HEK293 (cell line): ENCODE measurements at regions not wholly inside any gene's neighbourhood (a gene's known extent, or its start where the extent isn't known, plus 50 kb on each side); places are given as distances from the start of the nearest gene placed in this dataset.

Experiments used
- CTCF ChIA-PET: fragments of 350-600 bp; formaldehyde crosslinking; extraction: SDS; loops from one replicate; lab custom pipeline; 2021; ENCODE audit warnings: antibody characterized with exemption; lab: Yijun Ruan, JAX
- POLR2A ChIA-PET: fragments of 300-600 bp; formaldehyde crosslinking; extraction: SDS; loops from one replicate; lab custom pipeline; 2020; ENCODE audit warnings: antibody characterized with exemption, inconsistent platforms; lab: Yijun Ruan, JAX
- H3K27ac ChIP-seq: fragments of 200-500 bp; sonication (Bioruptor generic); 2 replicates; pipeline ENCODE4 v1.5.1; 2014; ENCODE audit warnings: low read depth, low read length, control low read depth, inconsistent platforms; ENCODE audit errors: extremely low read depth
- H3K36me3 ChIP-seq, 2 experiments: fragments of 200-500 bp in 1 of 2; sonication (Bioruptor generic) in 1 of 2; 1 replicate in 1 of 2; 2 replicates in 1 of 2; pipeline ENCODE4 v1.5.1; 2014 to 2017; ENCODE audit warnings: inconsistent platforms in 2 of 2, low read length in 2 of 2; ENCODE audit not compliant: control insufficient read depth in 2 of 2, insufficient read depth in 1 of 2
- H3K4me1 ChIP-seq: fragments of 200-500 bp; sonication (Bioruptor generic); 2 replicates; pipeline ENCODE4 v1.5.1; 2014; ENCODE audit warnings: mild to moderate bottlenecking, low read length, inconsistent platforms; ENCODE audit not compliant: control insufficient read depth, insufficient read depth
- H3K4me3 ChIP-seq: 2 replicates; pipeline ENCODE4 v1.5.1; 2011; ENCODE audit warnings: low read depth, mild to moderate bottlenecking, control low read depth, low read length, moderate library complexity
- H3K9me3 ChIP-seq: fragments of 200-500 bp; sonication (Bioruptor generic); 2 replicates; pipeline ENCODE4 v1.5.1; 2014; ENCODE audit warnings: low read depth, low read length, inconsistent platforms; ENCODE audit not compliant: control insufficient read depth, insufficient read depth
- ATF2 ChIP-seq: fragments of 450-650 bp; formaldehyde crosslinking; IDR thresholded peaks from 2 replicates; pipeline ENCODE4 v1.5.1; 2016; ENCODE audit warnings: missing biosample characterization, missing genetic modification characterization, low read depth
- EGR2 ChIP-seq: fragments of 450-650 bp; formaldehyde crosslinking; IDR thresholded peaks from 2 replicates; pipeline ENCODE4 v1.5.1; 2016; ENCODE audit warnings: low read depth, missing biosample characterization, missing genetic modification characterization
- FEZF1 ChIP-seq: fragments of 450-650 bp; formaldehyde crosslinking; IDR thresholded peaks from 2 replicates; pipeline ENCODE4 v1.5.1; 2016; ENCODE audit warnings: missing biosample characterization, missing genetic modification characterization
- HOXA7 ChIP-seq: sonication (generic); formaldehyde crosslinking; IDR thresholded peaks from 2 replicates; pipeline ENCODE4 v1.8.1; 2022; ENCODE audit warnings: missing genetic modification reagents, borderline replicate concordance
- KLF9 ChIP-seq: fragments of 450-650 bp; formaldehyde crosslinking; IDR thresholded peaks from 2 replicates; pipeline ENCODE4 v1.5.1; 2016; ENCODE audit warnings: missing biosample characterization, missing genetic modification characterization, low read depth
- REPIN1 ChIP-seq: fragments of 450-650 bp; formaldehyde crosslinking; IDR thresholded peaks from 2 replicates; pipeline ENCODE4 v1.5.1; 2017; ENCODE audit warnings: missing biosample characterization, missing genetic modification characterization, low read depth
- SP7 ChIP-seq: fragments of 450-650 bp; formaldehyde crosslinking; IDR thresholded peaks from 2 replicates; pipeline ENCODE4 v1.5.1; 2016; ENCODE audit warnings: missing biosample characterization, missing genetic modification characterization
- ZBTB7A ChIP-seq: fragments of 450-650 bp; formaldehyde crosslinking; IDR thresholded peaks from 2 replicates; pipeline ENCODE4 v1.5.1; 2016; ENCODE audit warnings: low read depth, missing biosample characterization, missing genetic modification characterization
- ZNF202 ChIP-seq: fragments of 450-650 bp; formaldehyde crosslinking; IDR thresholded peaks from 2 replicates; pipeline ENCODE4 v1.5.1; 2016; ENCODE audit warnings: missing biosample characterization, missing genetic modification characterization, borderline replicate concordance
- ZNF221 ChIP-seq: fragments of 450-650 bp; formaldehyde crosslinking; IDR thresholded peaks from 2 replicates; pipeline ENCODE4 v1.5.1; 2017; ENCODE audit warnings: missing biosample characterization, missing genetic modification characterization, borderline replicate concordance
- ZNF223 ChIP-seq: fragments of 450-650 bp; formaldehyde crosslinking; IDR thresholded peaks from 2 replicates; pipeline ENCODE4 v1.5.1; 2016; ENCODE audit warnings: missing biosample characterization, missing genetic modification characterization
- ZNF366 ChIP-seq: fragments of 450-650 bp; formaldehyde crosslinking; conservative IDR thresholded peaks from 2 replicates; pipeline ENCODE4 v1.5.1; 2016; ENCODE audit warnings: missing biosample characterization, missing genetic modification characterization
- ZNF501 ChIP-seq: fragments of 450-650 bp; formaldehyde crosslinking; IDR thresholded peaks from 2 replicates; pipeline ENCODE4 v1.5.1; 2016; ENCODE audit warnings: missing biosample characterization, missing genetic modification characterization
- ZNF514 ChIP-seq: fragments of 450-650 bp; formaldehyde crosslinking; IDR thresholded peaks from 2 replicates; pipeline ENCODE4 v1.5.1; 2016; ENCODE audit warnings: missing biosample characterization, missing genetic modification characterization
- ZNF529 ChIP-seq: fragments of 450-650 bp; formaldehyde crosslinking; IDR thresholded peaks from 2 replicates; pipeline ENCODE4 v1.5.1; 2017; ENCODE audit warnings: missing genetic modification characterization, missing biosample characterization; ENCODE audit not compliant: insufficient replicate concordance
- ZNF624 ChIP-seq: fragments of 450-650 bp; formaldehyde crosslinking; IDR thresholded peaks from 2 replicates; pipeline ENCODE4 v1.5.1; 2017; ENCODE audit warnings: missing biosample characterization, missing genetic modification characterization
- ZNF777 ChIP-seq: fragments of 450-650 bp; formaldehyde crosslinking; IDR thresholded peaks from 2 replicates; pipeline ENCODE4 v1.5.1; 2017; ENCODE audit warnings: missing biosample characterization, missing genetic modification characterization, borderline replicate concordance
- ZNF785 ChIP-seq: fragments of 450-650 bp; formaldehyde crosslinking; IDR thresholded peaks from 2 replicates; pipeline ENCODE4 v1.5.1; 2016; ENCODE audit warnings: missing biosample characterization, missing genetic modification characterization
- ZSCAN23 ChIP-seq: fragments of 450-650 bp; formaldehyde crosslinking; IDR thresholded peaks from 2 replicates; pipeline ENCODE4 v1.5.1; 2016; ENCODE audit warnings: missing biosample characterization, missing genetic modification characterization
- TF ChIP-seq, protein P1 (sequence below): IDR thresholded peaks from 2 replicates; pipeline ENCODE4 v1.6.1; 2011; ENCODE audit warnings: mild to moderate bottlenecking, low read depth, low read length, borderline replicate concordance
- TF ChIP-seq, protein P2 (sequence below): fragments of 450-650 bp; formaldehyde crosslinking; IDR thresholded peaks from 2 replicates; pipeline ENCODE4 v1.5.1; 2016; ENCODE audit warnings: missing biosample characterization, missing genetic modification characterization
- TF ChIP-seq, protein P3 (sequence below): fragments of 450-650 bp; formaldehyde crosslinking; IDR thresholded peaks from 2 replicates; pipeline ENCODE4 v1.5.1; 2016; ENCODE audit warnings: missing biosample characterization, missing genetic modification characterization, borderline replicate concordance

DNA sequence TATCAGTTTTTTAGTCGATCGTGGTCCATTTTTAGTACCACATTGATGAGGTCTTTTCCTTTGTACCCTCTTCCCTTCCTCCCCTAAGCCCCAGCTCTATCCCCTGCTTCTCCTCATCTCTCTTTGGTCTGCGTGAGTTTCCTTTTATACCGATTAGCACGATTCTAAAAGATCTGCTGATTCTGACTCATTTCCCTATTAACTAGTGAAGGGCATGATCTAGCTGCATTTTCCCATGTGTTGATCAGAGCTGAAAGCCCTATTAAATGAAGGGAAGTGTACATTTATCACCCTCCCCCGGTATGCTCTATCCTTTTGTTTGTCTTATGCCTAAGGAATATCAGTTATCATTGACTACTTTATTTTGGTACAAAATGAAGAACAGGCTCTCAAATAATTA, 181.7 kb upstream of the NPY2R start (continued):
- TF ChIP-seq, protein P1, sequence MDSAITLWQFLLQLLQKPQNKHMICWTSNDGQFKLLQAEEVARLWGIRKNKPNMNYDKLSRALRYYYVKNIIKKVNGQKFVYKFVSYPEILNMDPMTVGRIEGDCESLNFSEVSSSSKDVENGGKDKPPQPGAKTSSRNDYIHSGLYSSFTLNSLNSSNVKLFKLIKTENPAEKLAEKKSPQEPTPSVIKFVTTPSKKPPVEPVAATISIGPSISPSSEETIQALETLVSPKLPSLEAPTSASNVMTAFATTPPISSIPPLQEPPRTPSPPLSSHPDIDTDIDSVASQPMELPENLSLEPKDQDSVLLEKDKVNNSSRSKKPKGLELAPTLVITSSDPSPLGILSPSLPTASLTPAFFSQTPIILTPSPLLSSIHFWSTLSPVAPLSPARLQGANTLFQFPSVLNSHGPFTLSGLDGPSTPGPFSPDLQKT = no peak
- no peak for TF ChIP-seq ZNF624
- no peak for TF ChIP-seq ZNF202 (tag by site-specific recombination)
- no peak for TF ChIP-seq ZNF221 (tag by site-specific recombination)
- TF ChIP-seq SP7 (tag by site-specific recombination) = no peak
- TF ChIP-seq ZNF777 (tag by site-specific recombination) = no peak
- TF ChIP-seq ZNF366 (tag by site-specific recombination) = no peak
- TF ChIP-seq EGR2 = no peak
- TF ChIP-seq ATF2 (tag by site-specific recombination) = no peak

GRCh38 chr4:155032521-155033229, 175.8 kb upstream of the NPY2R start:
- CTCF ChIA-PET = no interaction called here
- TF ChIP-seq ZNF501 (tag by site-specific recombination) = no peak
- TF ChIP-seq, protein P2, sequence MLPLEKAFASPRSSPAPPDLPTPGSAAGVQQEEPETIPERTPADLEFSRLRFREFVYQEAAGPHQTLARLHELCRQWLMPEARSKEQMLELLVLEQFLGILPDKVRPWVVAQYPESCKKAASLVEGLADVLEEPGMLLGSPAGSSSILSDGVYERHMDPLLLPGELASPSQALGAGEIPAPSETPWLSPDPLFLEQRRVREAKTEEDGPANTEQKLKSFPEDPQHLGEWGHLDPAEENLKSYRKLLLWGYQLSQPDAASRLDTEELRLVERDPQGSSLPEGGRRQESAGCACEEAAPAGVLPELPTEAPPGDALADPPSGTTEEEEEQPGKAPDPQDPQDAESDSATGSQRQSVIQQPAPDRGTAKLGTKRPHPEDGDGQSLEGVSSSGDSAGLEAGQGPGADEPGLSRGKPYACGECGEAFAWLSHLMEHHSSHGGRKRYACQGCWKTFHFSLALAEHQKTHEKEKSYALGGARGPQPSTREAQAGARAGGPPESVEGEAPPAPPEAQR (tag by site-specific recombination) = no peak
- no peak for TF ChIP-seq ZNF223
- TF ChIP-seq, all 188 proteins: peak for 0
- POLR2A ChIA-PET = no interaction called here
- H3K4me1 ChIP-seq = no peaks in the 10 kb centered on the region
- no peak overlapping the region for H3K4me3 ChIP-seq
- H3K27ac ChIP-seq = no peak overlapping the region
- no peaks in the 10 kb centered on the region for H3K36me3 ChIP-seq
- H3K9me3 ChIP-seq = no peaks in the 10 kb centered on the region

- Histone ChIP-seq H3K4me3 (no peak overlapping the region), H3K27ac (no peak overlapping the region), H3K4me1 (no peaks in the 10 kb centered on the region), H3K36me3 (no peaks in the 10 kb centered on the region), H3K9me3 (no peaks in the 10 kb centered on the region)
- CTCF ChIA-PET = no interaction called here
- POLR2A ChIA-PET = no interaction called here
- TF ChIP-seq HOXA7 (CRISPR knock-in tag) (no peak), FEZF1 (tag by site-specific recombination) (no peak), ZSCAN23 (tag by site-specific recombination) (no peak), ZNF785 (tag by site-specific recombination) (no peak), REPIN1 (tag by site-specific recombination) (no peak), ATF2 (tag by site-specific recombination) (no peak), ZNF514 (tag by site-specific recombination) (no peak), ZBTB7A (tag by site-specific recombination) (no peak), KLF9 (tag by site-specific recombination) (no peak), ZNF529 (no peak)
- TF ChIP-seq, protein P3, sequence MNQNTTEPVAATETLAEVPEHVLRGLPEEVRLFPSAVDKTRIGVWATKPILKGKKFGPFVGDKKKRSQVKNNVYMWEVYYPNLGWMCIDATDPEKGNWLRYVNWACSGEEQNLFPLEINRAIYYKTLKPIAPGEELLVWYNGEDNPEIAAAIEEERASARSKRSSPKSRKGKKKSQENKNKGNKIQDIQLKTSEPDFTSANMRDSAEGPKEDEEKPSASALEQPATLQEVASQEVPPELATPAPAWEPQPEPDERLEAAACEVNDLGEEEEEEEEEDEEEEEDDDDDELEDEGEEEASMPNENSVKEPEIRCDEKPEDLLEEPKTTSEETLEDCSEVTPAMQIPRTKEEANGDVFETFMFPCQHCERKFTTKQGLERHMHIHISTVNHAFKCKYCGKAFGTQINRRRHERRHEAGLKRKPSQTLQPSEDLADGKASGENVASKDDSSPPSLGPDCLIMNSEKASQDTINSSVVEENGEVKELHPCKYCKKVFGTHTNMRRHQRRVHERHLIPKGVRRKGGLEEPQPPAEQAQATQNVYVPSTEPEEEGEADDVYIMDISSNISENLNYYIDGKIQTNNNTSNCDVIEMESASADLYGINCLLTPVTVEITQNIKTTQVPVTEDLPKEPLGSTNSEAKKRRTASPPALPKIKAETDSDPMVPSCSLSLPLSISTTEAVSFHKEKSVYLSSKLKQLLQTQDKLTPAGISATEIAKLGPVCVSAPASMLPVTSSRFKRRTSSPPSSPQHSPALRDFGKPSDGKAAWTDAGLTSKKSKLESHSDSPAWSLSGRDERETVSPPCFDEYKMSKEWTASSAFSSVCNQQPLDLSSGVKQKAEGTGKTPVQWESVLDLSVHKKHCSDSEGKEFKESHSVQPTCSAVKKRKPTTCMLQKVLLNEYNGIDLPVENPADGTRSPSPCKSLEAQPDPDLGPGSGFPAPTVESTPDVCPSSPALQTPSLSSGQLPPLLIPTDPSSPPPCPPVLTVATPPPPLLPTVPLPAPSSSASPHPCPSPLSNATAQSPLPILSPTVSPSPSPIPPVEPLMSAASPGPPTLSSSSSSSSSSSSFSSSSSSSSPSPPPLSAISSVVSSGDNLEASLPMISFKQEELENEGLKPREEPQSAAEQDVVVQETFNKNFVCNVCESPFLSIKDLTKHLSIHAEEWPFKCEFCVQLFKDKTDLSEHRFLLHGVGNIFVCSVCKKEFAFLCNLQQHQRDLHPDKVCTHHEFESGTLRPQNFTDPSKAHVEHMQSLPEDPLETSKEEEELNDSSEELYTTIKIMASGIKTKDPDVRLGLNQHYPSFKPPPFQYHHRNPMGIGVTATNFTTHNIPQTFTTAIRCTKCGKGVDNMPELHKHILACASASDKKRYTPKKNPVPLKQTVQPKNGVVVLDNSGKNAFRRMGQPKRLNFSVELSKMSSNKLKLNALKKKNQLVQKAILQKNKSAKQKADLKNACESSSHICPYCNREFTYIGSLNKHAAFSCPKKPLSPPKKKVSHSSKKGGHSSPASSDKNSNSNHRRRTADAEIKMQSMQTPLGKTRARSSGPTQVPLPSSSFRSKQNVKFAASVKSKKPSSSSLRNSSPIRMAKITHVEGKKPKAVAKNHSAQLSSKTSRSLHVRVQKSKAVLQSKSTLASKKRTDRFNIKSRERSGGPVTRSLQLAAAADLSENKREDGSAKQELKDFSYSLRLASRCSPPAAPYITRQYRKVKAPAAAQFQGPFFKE (tag by site-specific recombination) = no peak
Measured at GRCh38 chr4:155033604-155034003, 174.8 kb upstream of the NPY2R start.
